GM21447 (cell line): ENCODE measurements at regions not wholly inside any gene's neighbourhood (a gene's known extent, or its start where the extent isn't known, plus 50 kb on each side); places are given as distances from the start of the nearest gene placed in this dataset.

Experiments used
- ATAC-seq: cut with Tn5 transposase; IDR thresholded peaks from one replicate; pipeline ENCODE4 v1.9.1; 2021; ENCODE audit not compliant: unreplicated experiment

GRCh38 chr3:117726776-117727175 lies 1017.2 kb downstream of the TUSC7 start:
- no peak for ATAC-seq

- no peak for ATAC-seq
Measured at GRCh38 chr3:117728226-117728625, 1018.6 kb downstream of the TUSC7 start.

GRCh38 chr3:117734496-117734895 lies 1024.9 kb downstream of the TUSC7 start:
- ATAC-seq, result no peak

- ATAC-seq, result no peak
Measured at GRCh38 chr3:117735481-117736101, 1026.0 kb downstream of the TUSC7 start.

GRCh38 chr3:117736846-117737245 lies 1027.3 kb downstream of the TUSC7 start:
- ATAC-seq, result no peak

GRCh38 chr3:117743993-117744392 lies 1034.4 kb downstream of the TUSC7 start:
- no peak for ATAC-seq

- no peak for ATAC-seq
Measured at GRCh38 chr3:117744935-117745334, 1035.4 kb downstream of the TUSC7 start.

GRCh38 chr3:117745516-117745915 lies 1035.9 kb downstream of the TUSC7 start:
- ATAC-seq, result no peak

- ATAC-seq, result no peak
Measured at GRCh38 chr3:117746066-117746465, 1036.5 kb downstream of the TUSC7 start.

- no peak for ATAC-seq
Measured at GRCh38 chr3:117748131-117748530, 1038.6 kb downstream of the TUSC7 start.

- no peak for ATAC-seq
Measured at GRCh38 chr3:117750674-117751269, 1041.2 kb downstream of the TUSC7 start.

- no peak for ATAC-seq
Measured at GRCh38 chr3:117751651-117752050, 1042.1 kb downstream of the TUSC7 start.

GRCh38 chr3:117752984-117753717 lies 1043.6 kb downstream of the TUSC7 start:
- no peak for ATAC-seq

GRCh38 chr3:117754058-117754457 lies 1044.5 kb downstream of the TUSC7 start:
- no peak for ATAC-seq

- no peak for ATAC-seq
Measured at GRCh38 chr3:117754841-117755240, 1045.3 kb downstream of the TUSC7 start.

GRCh38 chr3:117756563-117756962 lies 1047.0 kb downstream of the TUSC7 start:
- ATAC-seq, result no peak

- ATAC-seq, result no peak
Measured at GRCh38 chr3:117761703-117762620, 1052.4 kb downstream of the TUSC7 start.

- no peak for ATAC-seq
Measured at GRCh38 chr3:117762621-117763037, 1053.0 kb downstream of the TUSC7 start.

GRCh38 chr3:117763561-117763960 lies 1054.0 kb downstream of the TUSC7 start:
- no peak for ATAC-seq

GRCh38 chr3:117768581-117768980 lies 1059.0 kb downstream of the TUSC7 start:
- ATAC-seq, result no peak

GRCh38 chr3:117774130-117774529 lies 1064.6 kb downstream of the TUSC7 start:
- no peak for ATAC-seq
